ENCODE measurements at regions not wholly inside any gene's neighbourhood (a gene's known extent, or its start where the extent isn't known, plus 50 kb on each side); places are given as distances from the start of the nearest gene placed in this dataset.
A peak's percentile ranks its signal among the peaks of the same experiment; 100 is the strongest.

DNA sequence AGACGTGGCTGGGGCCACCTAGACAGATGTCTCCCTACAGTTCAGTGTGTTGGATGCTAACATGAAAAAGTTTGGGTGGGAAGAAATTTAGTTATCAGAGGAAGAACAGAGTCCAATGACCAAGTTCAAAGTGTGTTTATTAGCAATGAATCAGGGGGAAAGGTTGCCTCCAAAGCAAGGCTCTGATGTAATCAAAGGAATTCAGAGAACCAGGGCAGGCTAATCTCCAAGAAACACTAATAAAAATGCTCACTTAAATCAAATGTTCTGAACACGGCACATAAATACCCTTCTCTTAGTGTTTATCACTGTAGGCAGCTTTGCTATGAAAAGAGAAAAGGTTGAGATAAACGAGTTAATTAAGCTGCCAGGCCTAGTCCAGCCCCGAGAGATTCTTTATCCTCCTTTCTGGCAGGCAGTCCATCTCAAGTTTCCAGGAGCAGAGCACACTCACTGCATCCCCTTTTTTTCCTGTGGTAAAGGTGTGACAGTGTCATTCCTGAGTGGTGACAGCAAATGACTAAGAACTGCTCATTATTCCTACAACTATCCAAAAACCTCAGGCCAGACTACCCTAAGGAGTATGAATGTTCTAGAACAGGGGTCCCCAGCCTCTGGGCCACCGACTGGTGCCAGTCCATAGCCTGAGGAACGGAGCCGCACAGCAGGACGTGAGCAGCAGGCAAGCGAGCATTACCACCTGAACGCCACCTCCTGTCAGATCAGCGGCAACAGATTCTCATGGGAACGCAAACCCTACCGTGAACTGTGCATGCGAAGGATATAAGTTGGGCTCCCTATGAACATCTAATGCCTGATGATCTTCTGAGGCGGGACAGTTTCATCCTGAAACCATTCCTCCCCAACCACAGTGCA is 66.9 kb upstream of the FHIP2A start:
- Histone ChIP-seq H3K27me3 (no peaks in the 10 kb centered on the region), H3K4me3 (no peak overlapping the region), H3K27ac (peak overlapping the region; percentile 73 to 74), H3K4me1 (no peaks in the 10 kb centered on the region), H3K36me3 (no peaks in the 10 kb centered on the region), H3K9me3 (no peaks in the 10 kb centered on the region)
- DNase-seq (ENCODE audit: low spot score in 2 of 2) = no peak
- intact Hi-C loops (cut with DNase I; ENCODE audit: low total_unique reads) = loop anchor here (5.0 kb wide), 1 partner anchor 283 kb away; no protein-coding TSS in a partner anchor
- TF ChIP-seq POLR2AphosphoS5 (IDR thresholded peaks at IDR 0.05) = no peak
- TF ChIP-seq, protein P1, sequence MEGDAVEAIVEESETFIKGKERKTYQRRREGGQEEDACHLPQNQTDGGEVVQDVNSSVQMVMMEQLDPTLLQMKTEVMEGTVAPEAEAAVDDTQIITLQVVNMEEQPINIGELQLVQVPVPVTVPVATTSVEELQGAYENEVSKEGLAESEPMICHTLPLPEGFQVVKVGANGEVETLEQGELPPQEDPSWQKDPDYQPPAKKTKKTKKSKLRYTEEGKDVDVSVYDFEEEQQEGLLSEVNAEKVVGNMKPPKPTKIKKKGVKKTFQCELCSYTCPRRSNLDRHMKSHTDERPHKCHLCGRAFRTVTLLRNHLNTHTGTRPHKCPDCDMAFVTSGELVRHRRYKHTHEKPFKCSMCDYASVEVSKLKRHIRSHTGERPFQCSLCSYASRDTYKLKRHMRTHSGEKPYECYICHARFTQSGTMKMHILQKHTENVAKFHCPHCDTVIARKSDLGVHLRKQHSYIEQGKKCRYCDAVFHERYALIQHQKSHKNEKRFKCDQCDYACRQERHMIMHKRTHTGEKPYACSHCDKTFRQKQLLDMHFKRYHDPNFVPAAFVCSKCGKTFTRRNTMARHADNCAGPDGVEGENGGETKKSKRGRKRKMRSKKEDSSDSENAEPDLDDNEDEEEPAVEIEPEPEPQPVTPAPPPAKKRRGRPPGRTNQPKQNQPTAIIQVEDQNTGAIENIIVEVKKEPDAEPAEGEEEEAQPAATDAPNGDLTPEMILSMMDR (IDR thresholded peaks at IDR 0.05) = no peak
- TF ChIP-seq POLR2A (IDR thresholded peaks at IDR 0.05) = no peak

DNA sequence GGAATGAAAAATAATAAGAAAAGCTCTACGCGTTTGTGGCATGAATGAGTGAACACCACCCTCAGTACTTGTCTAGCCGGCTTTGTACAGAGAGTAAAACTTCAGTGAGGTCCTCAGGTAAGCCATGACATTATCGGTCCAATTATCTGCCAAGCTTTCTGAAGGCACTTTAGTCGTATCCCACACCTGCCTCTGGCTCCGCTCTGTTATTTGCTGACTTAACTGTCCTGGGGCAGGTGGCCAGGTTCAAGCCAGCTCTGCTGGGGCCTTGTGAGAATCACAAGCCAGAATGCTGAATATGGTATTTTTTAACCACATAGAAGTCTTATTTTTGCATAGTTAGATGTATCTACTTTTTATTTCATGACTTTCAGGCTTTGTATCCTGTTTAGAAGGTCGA is 66.0 kb upstream of the FHIP2A start:
- Histone ChIP-seq H3K4me3 (no peak overlapping the region), H3K36me3 (no peaks in the 10 kb centered on the region), H3K27me3 (no peaks in the 10 kb centered on the region), H3K9me3 (no peaks in the 10 kb centered on the region), H3K4me1 (no peaks in the 10 kb centered on the region), H3K27ac (peak overlapping the region; percentile 73 to 74)
- DNase-seq (ENCODE audit: low spot score in 2 of 2) = no peak
- TF ChIP-seq POLR2AphosphoS5 (IDR thresholded peaks at IDR 0.05) (no peak), POLR2A (IDR thresholded peaks at IDR 0.05) (no peak)
- TF ChIP-seq, protein P1 (IDR thresholded peaks at IDR 0.05) = no peak
- intact Hi-C loops (cut with DNase I; ENCODE audit: low total_unique reads) = loop anchor here (5.0 kb wide), 1 partner anchor 282 kb away; no protein-coding TSS in a partner anchor

GRCh38 chr10:114758331-114758730 is 63.2 kb upstream of the FHIP2A start:
- H3K4me3 ChIP-seq = no peak overlapping the region
- no peaks in the 10 kb centered on the region for H3K36me3 ChIP-seq
- H3K9me3 ChIP-seq = no peaks in the 10 kb centered on the region
- H3K27ac ChIP-seq = peak overlapping the region in 1 of 2 donors; percentile 72
- no peaks in the 10 kb centered on the region for H3K27me3 ChIP-seq
- DNase-seq (ENCODE audit: low spot score in 2 of 2) = no peak
- intact Hi-C loops (cut with DNase I; ENCODE audit: low total_unique reads) = loop anchor here (5.0 kb wide), 1 partner anchor 279 kb away; no protein-coding TSS in a partner anchor
- TF ChIP-seq POLR2AphosphoS5 (IDR thresholded peaks at IDR 0.05) (no peak), POLR2A (IDR thresholded peaks at IDR 0.05) (no peak)
- TF ChIP-seq, protein P1 (IDR thresholded peaks at IDR 0.05) = no peak
- no peaks in the 10 kb centered on the region for H3K4me1 ChIP-seq

- no peaks in the 10 kb centered on the region for H3K27me3 ChIP-seq
- no peak for DNase-seq (ENCODE audit: low spot score in 2 of 2)
Observed at GRCh38 chr10:114761205-114762193, 60.1 kb upstream of the FHIP2A start.

More at GRCh38 chr10:114761205-114762193, 60.1 kb upstream of the FHIP2A start:
- Histone ChIP-seq H3K9me3 (no peaks in the 10 kb centered on the region), H3K4me3 (no peak overlapping the region), H3K4me1 (no peaks in the 10 kb centered on the region), H3K36me3 (no peaks in the 10 kb centered on the region), H3K27ac (no peak overlapping the region)
- TF ChIP-seq, protein P1 (IDR thresholded peaks at IDR 0.05) = no peak
- TF ChIP-seq POLR2A (IDR thresholded peaks at IDR 0.05) = no peak
- TF ChIP-seq POLR2AphosphoS5 (IDR thresholded peaks at IDR 0.05) = no peak
- intact Hi-C loops (cut with DNase I; ENCODE audit: low total_unique reads) = no loop called here

All from breast epithelium (tissue), 4 donors.